CD4-positive, alpha-beta T cell treated with Interleukin-1 beta for 1 hour (primary cell): ENCODE measurements at regions not wholly inside any gene's neighbourhood (a gene's known extent, or its start where the extent isn't known, plus 50 kb on each side); places are given as distances from the start of the nearest gene placed in this dataset.

ENCODE experiments used
- DNase-seq, 2 donors: peaks; one replicate each; pipeline ENCODE4 v3.0.0-alpha.2; 2020 to 2022

GRCh38 chr5:173767574-173768266 lies 120.4 kb upstream of the CPEB4 start:
- no peak for DNase-seq

DNA sequence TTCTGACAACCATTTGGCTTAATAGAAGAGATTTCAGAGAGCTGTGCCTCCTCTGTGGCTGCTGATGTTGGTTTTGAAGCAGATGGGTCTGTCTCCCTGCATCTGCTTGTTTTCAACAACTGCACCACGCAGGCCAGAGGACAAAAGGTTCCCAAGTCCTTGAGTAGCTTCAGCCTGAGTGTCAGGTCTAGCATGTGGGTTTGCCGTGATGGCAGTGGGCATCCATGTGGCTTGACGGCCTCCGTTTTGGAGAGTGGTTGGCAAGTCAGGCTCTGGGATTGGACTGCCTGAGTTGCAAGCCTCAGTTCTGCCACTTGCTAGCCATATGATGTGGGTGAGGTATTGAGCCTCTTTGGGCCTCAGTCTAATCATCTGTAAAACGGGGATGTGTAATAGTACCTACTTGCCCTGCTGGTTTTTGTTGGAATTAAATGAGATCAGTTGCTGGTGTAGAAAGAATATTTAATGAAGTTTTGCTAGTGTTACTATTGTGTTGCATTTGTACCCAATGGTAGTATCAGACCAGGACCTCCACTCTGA lies 119.8 kb upstream of the CPEB4 start:
- DNase-seq, result no peak

DNA sequence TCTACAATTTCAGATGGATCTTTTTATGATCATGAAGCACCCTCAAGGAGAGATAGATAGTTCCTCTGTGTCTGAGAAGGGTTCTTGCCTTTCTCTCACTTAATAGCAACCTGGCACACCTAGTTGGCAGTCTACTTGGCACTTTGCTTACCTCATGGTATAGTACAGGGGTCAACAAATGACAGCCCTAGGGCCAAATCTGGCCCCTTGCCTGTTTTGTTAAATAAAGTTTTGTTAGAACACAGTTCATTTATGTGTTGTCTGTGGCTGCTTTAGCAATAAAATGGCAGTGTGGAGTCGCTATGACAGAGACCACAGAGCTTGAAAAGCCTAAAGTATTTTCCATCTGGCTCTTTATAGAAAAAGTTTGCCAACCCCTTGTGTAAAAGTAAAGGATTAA lies 119.3 kb upstream of the CPEB4 start:
- DNase-seq, result no peak

DNA sequence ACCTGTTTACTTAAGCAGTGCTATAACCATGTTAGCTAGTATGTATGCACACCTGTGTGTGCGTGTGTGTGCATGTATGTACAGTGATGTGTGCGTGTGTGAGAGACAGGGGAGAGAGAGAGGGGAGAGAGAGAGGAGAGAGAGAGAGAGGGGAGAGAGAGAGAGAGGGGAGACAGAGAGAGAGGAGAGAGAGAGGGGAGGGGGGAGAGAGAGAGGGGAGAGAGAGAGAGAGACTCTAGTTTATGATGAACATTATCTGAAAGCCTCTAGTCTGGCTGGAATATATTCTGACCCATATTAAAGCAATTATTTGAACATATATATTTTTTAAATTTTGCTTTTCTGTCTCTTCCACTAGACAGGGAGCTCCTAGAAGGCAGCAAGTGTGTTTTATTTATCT lies 117.5 kb upstream of the CPEB4 start:
- no peak for DNase-seq

DNA sequence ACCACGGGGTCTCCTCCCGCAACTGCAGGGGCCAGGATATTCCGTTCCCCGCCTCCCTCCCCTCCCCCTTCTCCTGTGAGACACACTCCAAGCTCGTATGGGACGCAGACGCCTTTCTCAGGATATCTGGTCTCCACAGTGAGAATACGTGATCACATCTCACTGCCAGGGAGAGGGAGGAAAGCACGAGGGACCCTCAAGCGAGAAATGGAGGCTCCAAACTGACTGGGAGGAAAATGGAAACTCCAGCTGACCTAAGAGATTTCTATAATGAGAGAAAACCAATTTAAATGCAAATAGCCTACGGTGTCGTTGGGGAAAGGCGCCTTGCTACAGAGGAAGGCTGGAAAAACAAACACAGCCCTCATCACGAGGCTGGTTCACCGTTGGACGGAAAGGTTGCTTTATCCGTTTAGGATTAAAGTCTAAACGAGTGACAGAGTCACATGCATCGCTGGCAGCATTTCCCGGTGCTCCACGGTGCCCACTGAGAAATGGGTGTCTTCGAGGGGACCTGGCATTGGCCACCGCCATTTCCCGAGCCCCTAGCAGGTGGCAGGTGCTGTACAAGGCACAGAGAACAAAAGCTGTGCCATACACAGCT lies 116.9 kb upstream of the CPEB4 start:
- DNase-seq, result no peak

- no peak for DNase-seq
Observed at GRCh38 chr5:173771725-173772383, 116.3 kb upstream of the CPEB4 start.

DNA sequence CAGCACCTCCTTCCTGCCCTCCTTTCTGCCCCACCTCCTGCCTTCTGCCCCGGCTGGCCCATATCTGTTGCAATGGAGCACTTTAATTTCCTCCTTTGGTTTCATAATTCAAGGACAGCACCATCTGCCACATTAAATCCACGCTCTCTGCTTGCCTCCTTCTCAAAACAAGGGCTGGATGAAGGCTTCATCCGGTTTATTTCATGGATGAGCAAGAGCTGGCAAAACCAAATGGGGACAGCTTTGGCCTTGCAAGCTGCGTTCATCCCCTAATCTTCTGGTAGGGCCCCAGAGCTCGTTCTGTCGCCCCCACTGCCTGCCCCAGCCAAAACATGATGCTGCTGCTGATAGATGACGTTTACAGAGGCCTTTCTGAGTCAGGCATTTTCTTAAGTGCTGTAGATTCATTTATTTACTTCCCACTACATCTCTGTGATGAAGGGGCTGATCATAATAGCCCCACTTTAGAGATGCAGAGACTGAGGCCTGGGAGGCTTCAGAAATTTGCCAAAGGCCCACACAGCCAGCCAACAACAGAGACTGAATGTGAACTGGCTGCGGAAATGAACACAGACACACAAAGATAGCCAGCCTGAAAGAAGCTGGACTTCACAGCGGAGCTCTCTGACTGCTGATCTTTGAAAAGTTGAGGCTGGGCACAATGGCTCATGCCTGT lies 115.6 kb upstream of the CPEB4 start:
- no peak for DNase-seq

GRCh38 chr5:173774271-173774761 lies 113.8 kb upstream of the CPEB4 start:
- DNase-seq, result no peak

DNA sequence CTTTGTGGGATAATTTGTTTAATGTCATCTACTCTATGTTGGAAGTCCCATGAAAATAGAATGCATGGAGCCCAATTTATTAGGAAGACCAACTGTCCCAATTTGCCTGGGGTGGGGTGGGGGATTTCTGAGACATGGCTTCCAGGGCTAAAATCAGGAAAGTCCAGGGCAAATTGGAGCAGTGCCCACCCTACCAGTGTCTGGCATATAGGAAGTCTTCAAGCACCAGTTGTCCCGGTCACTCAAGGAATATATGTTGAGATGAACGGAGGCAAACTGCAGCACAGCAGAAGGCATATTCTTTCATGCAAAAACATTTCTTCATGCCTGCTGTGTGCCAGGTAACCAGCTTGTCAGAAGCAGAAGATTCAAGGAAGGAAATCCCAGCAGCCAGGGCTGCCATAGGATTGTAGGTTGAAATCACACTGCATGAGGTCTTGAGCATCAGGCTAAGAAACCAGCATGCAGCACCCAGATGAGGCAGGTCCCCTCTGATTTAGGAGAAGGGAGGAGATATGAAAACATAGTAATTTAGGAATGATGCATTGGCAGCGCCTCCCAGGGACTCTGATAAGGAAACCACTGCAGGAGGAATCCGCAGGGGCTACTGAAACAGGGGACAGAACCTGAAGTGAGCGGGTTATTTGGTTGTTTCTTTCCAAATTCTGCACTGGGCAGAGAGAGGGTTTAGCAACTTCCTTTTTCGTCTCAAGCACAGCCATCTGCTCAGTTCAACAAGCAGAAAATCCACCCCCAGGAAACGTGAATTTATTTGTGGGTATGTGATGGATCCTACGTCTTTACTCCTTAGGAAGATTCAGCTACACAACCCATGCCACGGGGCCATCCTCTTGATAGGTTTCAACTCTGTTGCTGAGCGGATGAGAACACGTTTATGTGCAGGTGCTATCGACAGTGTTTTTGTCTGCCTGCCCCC lies 112.6 kb upstream of the CPEB4 start:
- no peak for DNase-seq

GRCh38 chr5:173777149-173777548 lies 111.0 kb upstream of the CPEB4 start:
- no peak for DNase-seq

DNA sequence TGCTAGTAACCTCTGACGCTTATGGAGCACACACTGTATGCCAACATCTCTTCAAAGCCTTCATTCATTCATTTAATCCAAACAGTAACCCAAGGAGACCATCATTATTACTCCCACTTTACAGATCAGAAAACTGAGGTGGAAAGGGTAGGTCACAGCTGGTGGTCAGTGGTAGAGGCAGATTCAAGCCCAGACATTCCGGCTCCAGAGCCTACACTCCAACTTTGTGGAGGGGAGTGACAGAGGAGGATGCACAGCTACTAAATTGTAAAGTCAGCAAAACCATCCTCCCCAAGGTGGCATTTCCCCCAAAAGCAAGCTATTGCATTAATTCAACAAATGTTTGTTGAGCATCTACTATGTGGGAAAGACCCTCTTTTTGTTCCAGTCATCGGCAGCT lies 110.5 kb upstream of the CPEB4 start:
- DNase-seq, result no peak

- peak in 1 of 2 donors; percentile 31 for DNase-seq
Observed at GRCh38 chr5:173778152-173778782, 109.9 kb upstream of the CPEB4 start.

- DNase-seq, result no peak
Observed at GRCh38 chr5:173778784-173779304, 109.3 kb upstream of the CPEB4 start.

DNA sequence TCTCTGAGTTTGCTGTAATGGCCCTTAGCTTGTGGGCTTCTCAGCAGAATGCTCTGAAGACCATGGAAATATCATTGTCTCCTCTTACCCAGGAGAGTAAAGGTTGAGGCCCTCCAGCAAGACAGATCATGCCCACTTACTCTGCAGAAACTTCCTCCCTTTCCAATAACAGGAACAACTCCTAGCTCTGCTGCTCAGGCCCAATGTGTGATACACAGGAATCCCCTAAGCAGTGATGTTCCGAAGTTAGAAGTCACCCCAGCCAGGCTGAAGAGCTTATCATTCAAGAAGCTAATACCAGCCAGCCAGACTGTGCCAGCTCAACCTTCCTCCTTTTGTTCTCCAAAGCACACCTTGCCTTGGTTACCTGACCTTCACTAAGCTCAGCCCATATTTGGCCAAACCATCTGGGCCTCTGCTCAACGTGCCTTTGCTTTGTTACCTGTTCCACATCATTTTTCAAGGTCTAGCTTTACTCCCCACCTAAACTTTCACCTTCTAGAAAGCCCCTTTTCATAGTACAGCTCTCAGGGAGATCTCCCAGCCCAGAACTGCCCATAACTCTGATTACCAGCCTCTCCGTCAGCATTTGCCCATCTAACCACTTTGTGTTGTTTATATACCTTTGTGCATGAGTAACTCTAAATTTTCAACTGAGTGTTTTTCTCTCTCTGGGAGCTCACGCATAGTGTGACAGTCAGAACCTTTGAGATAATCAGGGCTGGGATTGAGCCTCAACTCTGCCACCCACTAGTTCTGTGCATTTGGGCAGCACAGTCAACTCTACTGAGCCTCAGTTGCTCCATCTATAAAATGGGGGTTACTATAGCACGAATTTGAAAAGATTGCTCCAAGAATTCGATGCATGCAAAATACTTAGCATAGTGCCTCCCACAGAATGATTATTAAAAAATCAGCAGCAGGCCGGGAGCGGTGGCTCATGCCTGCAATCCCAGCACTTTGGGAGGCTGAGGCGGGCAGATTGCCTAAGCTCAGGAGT lies 107.6 kb upstream of the CPEB4 start:
- no peak for DNase-seq

- DNase-seq, result no peak
Observed at GRCh38 chr5:173781432-173781815, 106.7 kb upstream of the CPEB4 start.

DNA sequence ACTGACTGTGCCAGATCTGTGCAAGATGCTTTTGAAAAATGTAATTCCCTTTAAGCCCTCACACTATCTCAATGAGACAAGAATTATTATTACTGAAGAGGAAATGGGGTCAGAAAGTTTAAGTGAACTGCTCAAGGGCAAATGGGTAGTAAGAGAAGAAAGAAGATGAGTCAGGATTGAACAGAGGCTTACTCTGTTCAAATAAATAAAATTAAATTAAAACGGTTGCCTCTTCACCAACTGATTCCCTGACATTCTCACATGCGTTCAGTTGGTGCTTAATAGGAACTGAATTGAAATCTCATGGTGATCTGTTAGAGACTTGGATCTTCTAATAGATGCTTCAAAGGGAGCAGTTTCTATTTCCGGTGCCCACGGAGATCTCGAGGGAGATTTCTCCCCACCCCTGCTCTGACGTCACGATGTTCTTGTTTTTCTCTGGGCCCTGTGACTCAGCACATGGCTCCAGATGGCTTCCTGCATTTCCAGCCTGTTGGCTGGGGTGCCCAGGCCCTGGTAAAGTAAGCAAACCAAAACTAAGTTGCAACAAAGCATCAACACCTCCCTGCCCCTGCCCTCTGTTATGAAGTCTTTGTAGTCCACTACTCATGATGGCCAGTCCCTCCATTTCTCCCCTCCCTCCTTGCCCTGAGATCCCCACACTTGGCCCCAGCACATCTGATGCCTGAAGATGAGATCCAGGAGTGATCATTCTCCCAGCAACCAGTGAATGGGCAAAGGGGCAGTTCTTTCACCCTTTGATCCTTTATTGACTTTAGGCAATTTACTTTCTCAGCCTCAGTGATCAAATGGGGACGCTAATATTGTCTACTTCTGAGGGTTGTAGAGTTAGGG lies 106.1 kb upstream of the CPEB4 start:
- peak; percentile 68 to 84 for DNase-seq

DNA sequence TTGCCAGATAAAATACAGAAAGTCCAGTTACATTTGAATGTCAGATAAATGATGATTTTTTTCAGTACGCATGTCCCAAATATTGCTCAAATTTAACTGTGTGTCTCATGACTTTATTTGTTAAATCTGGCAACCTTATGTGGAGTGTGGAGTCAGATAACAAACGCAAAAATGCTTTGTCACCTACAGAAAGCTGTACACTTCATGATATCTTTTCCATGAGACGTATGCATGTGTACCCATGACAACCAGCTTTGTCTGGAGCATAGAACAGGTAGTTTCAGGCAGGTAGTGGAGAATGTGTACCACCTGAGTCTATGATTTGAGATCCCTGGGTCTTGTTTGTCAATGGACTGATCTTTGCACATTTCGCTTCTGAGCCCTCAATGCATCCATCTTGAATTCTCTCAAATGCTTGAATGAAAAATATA lies 105.5 kb upstream of the CPEB4 start:
- DNase-seq, result no peak

GRCh38 chr5:173783371-173783770 lies 104.8 kb upstream of the CPEB4 start:
- DNase-seq, result no peak

- no peak for DNase-seq
Observed at GRCh38 chr5:173785400-173785799, 102.7 kb upstream of the CPEB4 start.
